ENCODE measurements at regions not wholly inside any gene's neighbourhood (a gene's known extent, or its start where the extent isn't known, plus 50 kb on each side); places are given as distances from the start of the nearest gene placed in this dataset.

GRCh38 chr2:122595065-122595464, 839.6 kb downstream of the TSN start:
- TF ChIP-seq POLR2A (IDR thresholded peaks at IDR 0.05; ENCODE audit: low read depth, low read length): no peak
- TF ChIP-seq POLR2AphosphoS5 (IDR thresholded peaks at IDR 0.05; ENCODE audit: low read depth, low read length): no peak
- TF ChIP-seq TAF1 (IDR thresholded peaks at IDR 0.05; ENCODE audit: borderline replicate concordance, low read depth, low read length): no peak
